Epithelial cell of esophagus (primary cell): ENCODE measurements at regions not wholly inside any gene's neighbourhood (a gene's known extent, or its start where the extent isn't known, plus 50 kb on each side); places are given as distances from the start of the nearest gene placed in this dataset.
"Not testable (repeated sequence)": the region's sequence is repeated elsewhere in the genome, so short reads cannot be mapped to it uniquely, and the experiment has no call there.

Source experiments
- DNase-seq: peaks from one replicate; pipeline ENCODE4 v3.0.0; 2010; ENCODE audit warnings: low read depth
- H3K4me3 ChIP-seq: 2 replicates; pipeline ENCODE4 v1.5.1; 2011; ENCODE audit warnings: mild to moderate bottlenecking, low read length, control low read depth
- CTCF ChIP-seq: IDR thresholded peaks from 2 replicates; pipeline ENCODE4 v1.5.1; 2011; ENCODE audit warnings: low read depth, mild to moderate bottlenecking, low read length, control low read depth, inconsistent platforms; ENCODE audit not compliant: insufficient read depth; ENCODE audit errors: missing control alignments

GRCh38 chr1:24268555-24268954 is 50.6 kb upstream of the GRHL3 start:
- H3K4me3 ChIP-seq, result not testable (repeated sequence)

GRCh38 chr1:24266998-24267397 is 52.2 kb upstream of the GRHL3 start:
- H3K4me3 ChIP-seq, result no peak overlapping the region
- TF ChIP-seq CTCF, result no peak
- DNase-seq, result no peak

More at GRCh38 chr1:24268555-24268954, 50.6 kb upstream of the GRHL3 start:
- DNase-seq, result not testable (repeated sequence)

- peak; percentile 67 for DNase-seq
- no peak for TF ChIP-seq CTCF
- no peak overlapping the region for H3K4me3 ChIP-seq
These were observed 52.7 kb upstream of the GRHL3 start for GRCh38 chr1:24266398-24266941.

GRCh38 chr1:24263746-24264145 is 55.4 kb upstream of the GRHL3 start:
- no peak for TF ChIP-seq CTCF
- H3K4me3 ChIP-seq, result no peak overlapping the region
- no peak for DNase-seq

GRCh38 chr1:24263211-24263610 is 55.9 kb upstream of the GRHL3 start:
- no peak for DNase-seq
- TF ChIP-seq CTCF, result no peak
- H3K4me3 ChIP-seq, result no peak overlapping the region

- TF ChIP-seq CTCF, result no peak
- no peak overlapping the region for H3K4me3 ChIP-seq
- no peak for DNase-seq
These were observed 57.2 kb upstream of the GRHL3 start for GRCh38 chr1:24261977-24262376.

- no peak overlapping the region for H3K4me3 ChIP-seq
- TF ChIP-seq CTCF, result no peak
- DNase-seq, result no peak
These were observed 60.3 kb upstream of the GRHL3 start for GRCh38 chr1:24258735-24259424.

- no peak for DNase-seq
- no peak for TF ChIP-seq CTCF
- H3K4me3 ChIP-seq, result no peak overlapping the region
These were observed 61.8 kb upstream of the GRHL3 start for GRCh38 chr1:24257373-24257772.
